HepG2 (cell line): ENCODE measurements at regions not wholly inside any gene's neighbourhood (a gene's known extent, or its start where the extent isn't known, plus 50 kb on each side); places are given as distances from the start of the nearest gene placed in this dataset.

Source experiments
- ATAC-seq: fragments of 200-7000 bp; cut with Tn5 transposase; 3 replicates; pipeline ENCODE4 v1.9.1; 2020; ENCODE audit warnings: mild to moderate bottlenecking, moderate library complexity
- BruUV-seq: library from RNA; stranded (reverse); fragments of 400-500 nt; replicated peaks from 2 replicates; lab custom pipeline; 2021; lab: Mats Ljungman, UMichigan
- CTCF ChIA-PET: fragments of 300-600 bp; formaldehyde crosslinking; extraction: SDS; loops from one replicate; lab custom pipeline; 2021; ENCODE audit warnings: low total read pairs, inconsistent platforms, low intra/inter-chr PET ratio; lab: Yijun Ruan, JAX
- POLR2A ChIA-PET: fragments of 350-600 bp; sonication (Branson Sonifier 250); formaldehyde crosslinking; loops from one replicate; lab custom pipeline; 2020; ENCODE audit warnings: antibody characterized with exemption, inconsistent platforms; lab: Yijun Ruan, JAX
- DNase-seq: peaks from one replicate; pipeline ENCODE4 v3.0.0-alpha.2; 2015; ENCODE audit warnings: low spot score
- FAIRE-seq: peaks from 3 replicates; lab custom pipeline; 2011; peaks lifted over from hg19 to GRCh38; lab: Jason Lieb, UNC
- H2AFZ ChIP-seq: one replicate; pipeline ENCODE4 v1.6.1; 2011; ENCODE audit warnings: low read length, inconsistent platforms
- H3K27ac ChIP-seq: fragments of 300-600 bp; 3 replicates; pipeline ENCODE4 v1.8.0; 2011; ENCODE audit warnings: mixed run types, mild to moderate bottlenecking, mixed read lengths, low read length, inconsistent platforms; ENCODE audit not compliant: insufficient read depth; ENCODE audit errors: extremely low read length
- H3K27me3 ChIP-seq, 2 experiments: fragments of 200-600 bp in 1 of 2; 2 replicates in 1 of 2; 3 replicates in 1 of 2; pipeline versions ENCODE4 v1.6.0 to v1.8.0; 2011; ENCODE audit warnings: low read length in 2 of 2, mild to moderate bottlenecking in 2 of 2, moderate library complexity in 2 of 2, inconsistent platforms in 1 of 2; ENCODE audit not compliant: insufficient read depth in 2 of 2, control insufficient read depth in 1 of 2
- H3K36me3 ChIP-seq, 2 experiments: fragments of 200-600 bp in 1 of 2; replicated peaks in 1 of 2; 2 replicates in 1 of 2; 3 replicates in 1 of 2; pipeline versions ENCODE4 v1.5.1 to v1.8.0; 2011; ENCODE audit warnings: low read length in 2 of 2, inconsistent platforms in 1 of 2; ENCODE audit not compliant: insufficient read depth in 2 of 2, control insufficient read depth in 1 of 2
- H3K4me1 ChIP-seq: 2 replicates; pipeline ENCODE4 v1.5.1; 2012; ENCODE audit warnings: low read length, inconsistent platforms; ENCODE audit not compliant: insufficient read depth
- H3K4me2 ChIP-seq: 2 replicates; pipeline ENCODE4 v1.6.0; 2011; ENCODE audit warnings: low read depth, low read length, inconsistent platforms
- H3K4me3 ChIP-seq, 3 experiments: fragments of 200-600 bp in 1 of 3; sonication (generic), shearing (Covaris generic) in 1 of 3; replicated peaks in 1 of 3; 2 replicates each; pipeline ENCODE4 v1.5.1; 2011 to 2016; ENCODE audit warnings: low read length in 3 of 3, inconsistent platforms in 2 of 3, low read depth in 2 of 3, mild to moderate bottlenecking in 2 of 3, control low read depth in 1 of 3, mixed read lengths in 1 of 3; ENCODE audit not compliant: insufficient read depth in 1 of 3
- H3K79me2 ChIP-seq: one replicate; pipeline ENCODE4 v1.6.1; 2011; ENCODE audit warnings: low read length, inconsistent platforms; ENCODE audit not compliant: insufficient read depth
- H3K9ac ChIP-seq: 2 replicates; pipeline ENCODE4 v1.6.0; 2011; ENCODE audit warnings: mild to moderate bottlenecking, low read depth, low read length, inconsistent platforms; ENCODE audit not compliant: insufficient read depth
- H3K9me3 ChIP-seq: 2 replicates; pipeline ENCODE4 v1.5.1; 2012; ENCODE audit warnings: mild to moderate bottlenecking, low read length
- H4K20me1 ChIP-seq: 2 replicates; pipeline ENCODE4 v1.6.0; 2011; ENCODE audit warnings: inconsistent platforms, mild to moderate bottlenecking, low read length, moderate library complexity; ENCODE audit not compliant: insufficient read depth
- DR1 ChIP-seq: sonication (generic); formaldehyde crosslinking; IDR thresholded peaks from 2 replicates; pipeline ENCODE4 v1.8.0; 2021; ENCODE audit warnings: mild to moderate bottlenecking, missing genetic modification reagents, inconsistent platforms
- ETV5 ChIP-seq: IDR thresholded peaks from 2 replicates; pipeline ENCODE4 v1.6.1; 2018; ENCODE audit warnings: missing biosample characterization, missing genetic modification reagents, inconsistent platforms, borderline replicate concordance
- GATA4 ChIP-seq: sonication (generic); IDR thresholded peaks from 2 replicates; pipeline ENCODE4 v1.6.1; 2016; ENCODE audit warnings: antibody characterized with exemption, low read depth, borderline replicate concordance
- KDM6A ChIP-seq: IDR thresholded peaks from 2 replicates; pipeline ENCODE4 v1.6.1; 2016; ENCODE audit warnings: low read depth
- KLF12 ChIP-seq: sonication (generic); formaldehyde crosslinking; IDR thresholded peaks from 2 replicates; pipeline ENCODE4 v1.4.0; 2020; ENCODE audit warnings: missing genetic modification reagents, borderline replicate concordance
- NFRKB ChIP-seq: fragments of 450-650 bp; IDR thresholded peaks from 2 replicates; pipeline ENCODE4 v1.6.1; 2017
- TCF7L2 ChIP-seq: IDR thresholded peaks from 2 replicates; pipeline ENCODE4 v1.6.1; 2011; ENCODE audit warnings: mild to moderate bottlenecking, low read depth, low read length, moderate library complexity
- THAP11 ChIP-seq: IDR thresholded peaks from 2 replicates; pipeline ENCODE4 v1.6.1; 2016; ENCODE audit warnings: missing biosample characterization, missing genetic modification reagents
- ZNF660 ChIP-seq: sonication (generic); formaldehyde crosslinking; IDR thresholded peaks from 2 replicates; pipeline ENCODE4 v1.5.1; 2020; ENCODE audit warnings: mild to moderate bottlenecking, low read depth, missing genetic modification reagents, borderline replicate concordance
- WGBS: methylation state at CpG from one replicate; pipeline ENCODE4 v1.1.6; 2017; ENCODE audit warnings: low lambda C conversion rate; 5-methylcytosine and 5-hydroxymethylcytosine counted together
- in situ Hi-C: cut with HindIII; loops from 2 replicates; pipeline ENCODE4 v1.10.0; 2017; ENCODE audit warnings: low pct_unique_long_range_greater_than_20kb; ENCODE audit not compliant: extremely low pct_ligation_motif_present
- intact Hi-C: fragments of 100-400 bp; cut with micrococcal nuclease; formaldehyde crosslinking; loops from one replicate; pipeline ENCODE4 v1.10.0; 2022; ENCODE audit not compliant: unreplicated experiment
- TF ChIP-seq, protein P1 (sequence below): sonication (generic); formaldehyde crosslinking; IDR thresholded peaks from 2 replicates; pipeline ENCODE4 v1.4.0; 2020; ENCODE audit warnings: missing genetic modification reagents
- TF ChIP-seq, protein P2 (sequence below): sonication (generic); formaldehyde crosslinking; conservative IDR thresholded peaks from 2 replicates; pipeline ENCODE4 v1.8.0; 2022; ENCODE audit warnings: missing genetic modification reagents
- TF ChIP-seq, protein P3 (sequence below): sonication (generic); formaldehyde crosslinking; IDR thresholded peaks from 2 replicates; pipeline ENCODE4 v1.4.0; 2020; ENCODE audit warnings: missing genetic modification reagents
- TF ChIP-seq, protein P4 (sequence below): IDR thresholded peaks from 2 replicates; pipeline ENCODE4 v1.6.1; 2012; ENCODE audit warnings: low read length, improper control_type of control experiment
- TF ChIP-seq, protein P5 (sequence below): sonication (generic); formaldehyde crosslinking; IDR thresholded peaks from 2 replicates; pipeline ENCODE4 v1.4.0; 2020; ENCODE audit warnings: mild to moderate bottlenecking, missing genetic modification reagents

DNA sequence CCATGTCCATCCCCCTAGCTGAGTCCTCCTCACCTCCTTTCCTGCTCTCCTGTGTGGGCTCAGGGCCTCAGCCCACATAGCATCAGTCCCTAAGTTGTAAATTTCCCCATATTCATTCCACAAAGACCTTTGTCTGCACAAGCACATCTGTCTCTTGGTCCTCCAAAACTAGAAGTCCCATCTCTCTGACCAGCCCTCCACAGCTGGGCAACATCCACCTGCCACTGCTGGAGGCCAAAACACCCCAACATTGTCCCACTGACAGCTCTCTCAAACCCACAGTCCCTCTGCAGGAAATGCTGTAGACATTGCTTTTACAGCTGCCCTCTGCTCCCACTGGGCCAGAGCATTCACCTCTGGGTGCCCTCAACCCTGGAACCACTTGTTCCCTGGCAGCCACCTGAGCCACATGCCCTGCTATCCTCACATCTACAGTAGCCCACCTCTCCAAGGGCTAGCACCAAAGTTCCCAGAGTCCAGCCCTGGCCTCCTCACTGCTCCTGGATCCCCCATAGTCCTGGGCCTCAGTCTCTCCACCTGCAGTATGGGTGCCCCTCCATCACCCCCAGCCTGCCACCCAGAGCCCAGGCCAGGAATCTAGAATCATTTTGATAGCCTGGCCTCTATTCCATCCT, 1722.7 kb downstream of the TP53TG3F start (continued):
- TF ChIP-seq, protein P1, sequence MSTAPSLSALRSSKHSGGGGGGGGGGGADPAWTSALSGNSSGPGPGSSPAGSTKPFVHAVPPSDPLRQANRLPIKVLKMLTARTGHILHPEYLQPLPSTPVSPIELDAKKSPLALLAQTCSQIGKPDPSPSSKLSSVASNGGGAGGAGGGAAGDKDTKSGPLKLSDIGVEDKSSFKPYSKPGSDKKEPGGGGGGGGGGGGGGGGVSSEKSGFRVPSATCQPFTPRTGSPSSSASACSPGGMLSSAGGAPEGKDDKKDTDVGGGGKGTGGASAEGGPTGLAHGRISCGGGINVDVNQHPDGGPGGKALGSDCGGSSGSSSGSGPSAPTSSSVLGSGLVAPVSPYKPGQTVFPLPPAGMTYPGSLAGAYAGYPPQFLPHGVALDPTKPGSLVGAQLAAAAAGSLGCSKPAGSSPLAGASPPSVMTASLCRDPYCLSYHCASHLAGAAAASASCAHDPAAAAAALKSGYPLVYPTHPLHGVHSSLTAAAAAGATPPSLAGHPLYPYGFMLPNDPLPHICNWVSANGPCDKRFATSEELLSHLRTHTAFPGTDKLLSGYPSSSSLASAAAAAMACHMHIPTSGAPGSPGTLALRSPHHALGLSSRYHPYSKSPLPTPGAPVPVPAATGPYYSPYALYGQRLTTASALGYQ (CRISPR knock-in tag) = no peak
- no peak for TF ChIP-seq ZNF660 (CRISPR knock-in tag)
- TF ChIP-seq, protein P2, sequence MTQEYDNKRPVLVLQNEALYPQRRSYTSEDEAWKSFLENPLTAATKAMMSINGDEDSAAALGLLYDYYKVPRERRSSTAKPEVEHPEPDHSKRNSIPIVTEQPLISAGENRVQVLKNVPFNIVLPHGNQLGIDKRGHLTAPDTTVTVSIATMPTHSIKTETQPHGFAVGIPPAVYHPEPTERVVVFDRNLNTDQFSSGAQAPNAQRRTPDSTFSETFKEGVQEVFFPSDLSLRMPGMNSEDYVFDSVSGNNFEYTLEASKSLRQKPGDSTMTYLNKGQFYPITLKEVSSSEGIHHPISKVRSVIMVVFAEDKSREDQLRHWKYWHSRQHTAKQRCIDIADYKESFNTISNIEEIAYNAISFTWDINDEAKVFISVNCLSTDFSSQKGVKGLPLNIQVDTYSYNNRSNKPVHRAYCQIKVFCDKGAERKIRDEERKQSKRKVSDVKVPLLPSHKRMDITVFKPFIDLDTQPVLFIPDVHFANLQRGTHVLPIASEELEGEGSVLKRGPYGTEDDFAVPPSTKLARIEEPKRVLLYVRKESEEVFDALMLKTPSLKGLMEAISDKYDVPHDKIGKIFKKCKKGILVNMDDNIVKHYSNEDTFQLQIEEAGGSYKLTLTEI (CRISPR knock-in tag) = no peak
- TF ChIP-seq, protein P3, sequence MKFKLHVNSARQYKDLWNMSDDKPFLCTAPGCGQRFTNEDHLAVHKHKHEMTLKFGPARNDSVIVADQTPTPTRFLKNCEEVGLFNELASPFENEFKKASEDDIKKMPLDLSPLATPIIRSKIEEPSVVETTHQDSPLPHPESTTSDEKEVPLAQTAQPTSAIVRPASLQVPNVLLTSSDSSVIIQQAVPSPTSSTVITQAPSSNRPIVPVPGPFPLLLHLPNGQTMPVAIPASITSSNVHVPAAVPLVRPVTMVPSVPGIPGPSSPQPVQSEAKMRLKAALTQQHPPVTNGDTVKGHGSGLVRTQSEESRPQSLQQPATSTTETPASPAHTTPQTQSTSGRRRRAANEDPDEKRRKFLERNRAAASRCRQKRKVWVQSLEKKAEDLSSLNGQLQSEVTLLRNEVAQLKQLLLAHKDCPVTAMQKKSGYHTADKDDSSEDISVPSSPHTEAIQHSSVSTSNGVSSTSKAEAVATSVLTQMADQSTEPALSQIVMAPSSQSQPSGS (CRISPR knock-in tag) = no peak

DNA sequence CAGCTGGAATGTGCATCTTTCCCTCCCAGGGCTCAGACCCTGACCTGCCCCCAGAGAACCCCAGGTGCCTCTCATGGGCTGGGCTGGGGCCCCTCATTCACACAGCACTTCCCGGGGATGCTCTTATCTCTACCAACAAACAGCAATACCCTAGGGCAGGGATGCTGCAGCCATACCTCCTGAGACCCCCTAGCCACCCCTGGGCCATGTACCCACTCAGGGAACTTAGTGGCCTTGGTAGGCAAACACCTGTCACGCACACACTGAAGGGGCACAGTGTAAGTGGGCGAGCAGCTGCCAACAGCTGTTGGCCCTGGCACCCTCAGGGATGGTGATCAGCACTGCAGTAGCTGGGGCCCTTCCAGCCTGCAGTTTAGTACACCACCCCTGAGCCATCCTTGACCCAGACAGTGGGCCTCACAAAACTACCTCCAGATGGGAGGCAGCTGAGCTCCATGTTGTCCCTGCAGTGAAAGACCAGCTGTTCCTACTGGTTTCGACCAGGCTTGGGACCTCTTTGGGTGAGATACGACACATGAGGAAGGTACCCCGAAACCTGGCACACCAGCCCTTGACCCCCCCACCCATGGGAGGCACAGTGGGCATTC, 1723.6 kb downstream of the TP53TG3F start:
- in situ Hi-C loops = no loop called here
- no peak for TF ChIP-seq THAP11 (CRISPR knock-in tag)
- no peak for TF ChIP-seq NFRKB
- no peak for TF ChIP-seq DR1
- TF ChIP-seq, protein P4, sequence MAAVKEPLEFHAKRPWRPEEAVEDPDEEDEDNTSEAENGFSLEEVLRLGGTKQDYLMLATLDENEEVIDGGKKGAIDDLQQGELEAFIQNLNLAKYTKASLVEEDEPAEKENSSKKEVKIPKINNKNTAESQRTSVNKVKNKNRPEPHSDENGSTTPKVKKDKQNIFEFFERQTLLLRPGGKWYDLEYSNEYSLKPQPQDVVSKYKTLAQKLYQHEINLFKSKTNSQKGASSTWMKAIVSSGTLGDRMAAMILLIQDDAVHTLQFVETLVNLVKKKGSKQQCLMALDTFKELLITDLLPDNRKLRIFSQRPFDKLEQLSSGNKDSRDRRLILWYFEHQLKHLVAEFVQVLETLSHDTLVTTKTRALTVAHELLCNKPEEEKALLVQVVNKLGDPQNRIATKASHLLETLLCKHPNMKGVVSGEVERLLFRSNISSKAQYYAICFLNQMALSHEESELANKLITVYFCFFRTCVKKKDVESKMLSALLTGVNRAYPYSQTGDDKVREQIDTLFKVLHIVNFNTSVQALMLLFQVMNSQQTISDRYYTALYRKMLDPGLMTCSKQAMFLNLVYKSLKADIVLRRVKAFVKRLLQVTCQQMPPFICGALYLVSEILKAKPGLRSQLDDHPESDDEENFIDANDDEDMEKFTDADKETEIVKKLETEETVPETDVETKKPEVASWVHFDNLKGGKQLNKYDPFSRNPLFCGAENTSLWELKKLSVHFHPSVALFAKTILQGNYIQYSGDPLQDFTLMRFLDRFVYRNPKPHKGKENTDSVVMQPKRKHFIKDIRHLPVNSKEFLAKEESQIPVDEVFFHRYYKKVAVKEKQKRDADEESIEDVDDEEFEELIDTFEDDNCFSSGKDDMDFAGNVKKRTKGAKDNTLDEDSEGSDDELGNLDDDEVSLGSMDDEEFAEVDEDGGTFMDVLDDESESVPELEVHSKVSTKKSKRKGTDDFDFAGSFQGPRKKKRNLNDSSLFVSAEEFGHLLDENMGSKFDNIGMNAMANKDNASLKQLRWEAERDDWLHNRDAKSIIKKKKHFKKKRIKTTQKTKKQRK = no peak
- TF ChIP-seq KDM6A (CRISPR knock-in tag) = no peak
- TF ChIP-seq, protein P5, sequence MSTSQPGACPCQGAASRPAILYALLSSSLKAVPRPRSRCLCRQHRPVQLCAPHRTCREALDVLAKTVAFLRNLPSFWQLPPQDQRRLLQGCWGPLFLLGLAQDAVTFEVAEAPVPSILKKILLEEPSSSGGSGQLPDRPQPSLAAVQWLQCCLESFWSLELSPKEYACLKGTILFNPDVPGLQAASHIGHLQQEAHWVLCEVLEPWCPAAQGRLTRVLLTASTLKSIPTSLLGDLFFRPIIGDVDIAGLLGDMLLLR (CRISPR knock-in tag) = no peak
- TF ChIP-seq GATA4 = no peak
- no peak for TF ChIP-seq TCF7L2
- TF ChIP-seq ETV5 (CRISPR knock-in tag) = no peak
- TF ChIP-seq KLF12 (CRISPR knock-in tag) = no peak

More for the DNA sequence above, 1723.6 kb downstream of the TP53TG3F start:
- H3K36me3 ChIP-seq = no peaks in the 10 kb centered on the region
- intact Hi-C loops = no loop called here
- ATAC-seq (no peak), FAIRE-seq (no peak), DNase-seq (no peak)
- H3K4me3 ChIP-seq = no peak overlapping the region
- ChIA-PET CTCF (no interaction called here), POLR2A (no interaction called here)
- H2AFZ ChIP-seq = no peak overlapping the region
- WGBS = 8% methylated on average over 5 of the region's 6 CpGs
- BruUV-seq = no TSS peak
- no peaks in the 10 kb centered on the region for H3K4me1 ChIP-seq
- no peak overlapping the region for H3K27ac ChIP-seq
- H4K20me1 ChIP-seq = no peaks in the 10 kb centered on the region
- H3K9ac ChIP-seq = no peak overlapping the region
- no peaks in the 10 kb centered on the region for H3K79me2 ChIP-seq
- H3K27me3 ChIP-seq = no peaks in the 10 kb centered on the region
- H3K9me3 ChIP-seq = peaks cover 81% of the 10 kb centered on the region
- H3K4me2 ChIP-seq = no peak overlapping the region
